Fibroblast of the aortic adventitia (primary cell): ENCODE measurements at regions not wholly inside any gene's neighbourhood (a gene's known extent, or its start where the extent isn't known, plus 50 kb on each side); places are given as distances from the start of the nearest gene placed in this dataset.
"Not testable (repeated sequence)": the region's sequence is repeated elsewhere in the genome, so short reads cannot be mapped to it uniquely, and the experiment has no call there.

ENCODE experiments used
- DNase-seq: peaks from one replicate; pipeline ENCODE4 v3.0.0-alpha.2; 2010; ENCODE audit warnings: low read depth
- H3K4me3 ChIP-seq: 2 replicates; pipeline ENCODE4 v1.5.1; 2011; ENCODE audit warnings: low read depth, mild to moderate bottlenecking, control low read depth, low read length, moderate library complexity
- CTCF ChIP-seq: IDR thresholded peaks from 2 replicates; pipeline ENCODE4 v1.5.1; 2011; ENCODE audit warnings: mild to moderate bottlenecking, low read length, control low read depth, inconsistent platforms; ENCODE audit not compliant: insufficient read depth

- H3K4me3 ChIP-seq: no peak overlapping the region
- no peak for TF ChIP-seq CTCF
- no peak for DNase-seq
These were observed 91.6 kb downstream of the CMC2 start for GRCh38 chr16:80915079-80915450.

GRCh38 chr16:80914379-80915078 is 92.2 kb downstream of the CMC2 start:
- no peak for TF ChIP-seq CTCF
- DNase-seq: no peak
- no peak overlapping the region for H3K4me3 ChIP-seq

DNA sequence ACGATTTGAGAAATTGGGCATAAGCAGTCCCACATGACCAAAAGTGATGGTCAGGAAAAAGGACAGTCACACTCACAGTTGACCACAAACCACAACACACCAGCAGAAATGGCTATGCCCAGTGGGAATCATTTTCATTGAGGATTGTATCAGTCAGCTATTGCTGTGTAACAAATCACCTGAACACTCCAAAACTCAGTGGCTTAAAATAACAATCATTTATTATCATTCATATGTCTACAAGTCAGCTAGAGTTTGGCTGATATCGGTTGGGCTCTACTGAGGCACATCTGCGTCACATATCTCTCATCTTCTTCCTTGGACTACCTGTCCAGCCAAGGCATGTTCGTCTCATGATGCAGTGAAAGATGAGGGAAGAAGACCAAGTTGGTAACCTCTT is 93.3 kb downstream of the CMC2 start:
- TF ChIP-seq CTCF: no peak
- DNase-seq: no peak
- H3K4me3 ChIP-seq: no peak overlapping the region

GRCh38 chr16:80912651-80913050 is 94.0 kb downstream of the CMC2 start:
- H3K4me3 ChIP-seq: no peak overlapping the region
- DNase-seq: no peak
- no peak for TF ChIP-seq CTCF

GRCh38 chr16:80910434-80910833 is 96.3 kb downstream of the CMC2 start:
- no peak for TF ChIP-seq CTCF
- no peak for DNase-seq

DNA sequence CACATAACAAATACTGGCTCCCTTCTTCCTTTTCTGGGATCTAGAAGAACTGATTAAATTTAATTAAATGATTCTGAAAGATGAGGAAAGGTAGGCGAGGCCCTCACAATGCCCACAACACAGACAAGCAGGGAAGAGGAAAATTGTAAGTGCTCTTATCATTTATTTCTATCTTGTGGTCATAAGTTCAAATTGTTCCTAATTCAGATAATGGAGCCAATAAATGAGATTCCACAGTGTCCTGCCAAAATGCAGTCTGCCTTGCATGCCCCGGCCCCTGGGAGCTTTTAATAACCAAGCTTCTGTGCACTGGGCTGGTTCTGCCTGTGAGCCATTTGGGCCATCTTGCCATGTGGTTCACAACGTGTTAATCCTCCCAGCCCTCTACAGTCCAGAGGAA is 97.0 kb downstream of the CMC2 start:
- H3K4me3 ChIP-seq: no peak overlapping the region
- no peak for DNase-seq
- no peak for TF ChIP-seq CTCF

More at GRCh38 chr16:80910434-80910833, 96.3 kb downstream of the CMC2 start:
- no peak overlapping the region for H3K4me3 ChIP-seq

DNA sequence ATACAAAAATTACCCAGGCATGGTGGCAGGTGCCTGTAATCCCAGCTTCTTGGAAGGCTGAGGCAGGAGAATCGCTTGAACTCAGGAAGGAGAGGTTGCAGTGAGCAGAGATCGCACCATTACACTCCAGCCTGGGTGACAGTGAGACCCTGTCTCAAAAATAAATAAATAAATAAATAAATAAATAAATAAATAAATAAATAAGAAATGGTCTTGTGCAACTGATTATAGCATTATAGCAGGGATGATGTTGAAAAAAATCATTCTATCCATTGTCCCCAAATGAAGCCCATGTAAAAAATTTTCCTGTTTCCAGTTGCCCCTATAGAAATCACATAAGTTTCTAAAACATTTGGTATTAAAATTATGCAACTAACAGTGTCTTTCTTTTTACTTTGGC is 100.5 kb downstream of the CMC2 start:
- not testable (repeated sequence) for H3K4me3 ChIP-seq, DNase-seq
